Hepatocyte (in vitro differentiated cells): ENCODE measurements at regions not wholly inside any gene's neighbourhood (a gene's known extent, or its start where the extent isn't known, plus 50 kb on each side); places are given as distances from the start of the nearest gene placed in this dataset.

ENCODE experiments used
- CTCF ChIP-seq: fragments of 200-600 bp; sonication (generic); IDR thresholded peaks from 2 replicates; pipeline ENCODE4 v1.5.1; 2016; ENCODE audit warnings: antibody characterized with exemption, mild to moderate bottlenecking; ENCODE audit not compliant: poor library complexity
- EZH2 ChIP-seq: fragments of 200-600 bp; sonication (generic); IDR thresholded peaks from 2 replicates; pipeline ENCODE4 v1.6.1; 2016; ENCODE audit warnings: antibody characterized with exemption, mild to moderate bottlenecking, borderline replicate concordance
- EZH2phosphoT487 ChIP-seq: fragments of 200-600 bp; sonication (generic); IDR thresholded peaks from one replicate; pipeline ENCODE4 v1.6.1; 2018; ENCODE audit warnings: antibody characterized with exemption, mild to moderate bottlenecking, low read depth, moderate library complexity; ENCODE audit not compliant: unreplicated experiment, severe bottlenecking

- peak; percentile 26 for TF ChIP-seq CTCF
- TF ChIP-seq EZH2 = no peak
- TF ChIP-seq EZH2phosphoT487 = no peak
These were observed 184.0 kb downstream of the PRDM13 start for GRCh38 chr6:99790679-99791078.
